ENCODE measurements at regions not wholly inside any gene's neighbourhood (a gene's known extent, or its start where the extent isn't known, plus 50 kb on each side); places are given as distances from the start of the nearest gene placed in this dataset.
"Not testable (repeated sequence)": the region's sequence is repeated elsewhere in the genome, so short reads cannot be mapped to it uniquely, and the experiment has no call there.

DNA sequence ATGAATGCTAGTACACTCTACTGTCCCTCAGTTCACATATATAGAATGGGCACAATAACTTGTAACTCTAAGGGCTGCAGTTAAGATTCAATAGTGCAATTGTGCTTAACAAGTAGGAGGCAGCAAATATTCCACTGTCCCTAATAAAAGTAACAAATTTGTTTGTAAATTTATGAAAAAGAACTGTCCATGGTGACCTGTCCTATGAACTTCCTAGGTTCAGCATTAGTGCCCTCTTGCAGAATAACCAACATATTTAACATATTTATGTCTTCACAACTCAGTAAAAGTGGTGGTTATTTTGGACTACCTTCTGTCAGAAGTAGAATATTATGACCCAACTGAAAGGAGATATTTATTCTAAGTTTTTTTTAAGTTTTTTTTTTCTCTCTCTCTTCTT lies 327.8 kb downstream of the CENPW start:
- no peaks in the 10 kb centered on the region; the same call in 1 of the 2 replicates for H3K9me2 ChIP-seq (ENCODE audit: insufficient read depth)
- no peaks in the 10 kb centered on the region for H3K27me3 ChIP-seq (ENCODE audit: insufficient read depth, low read depth)
- BruUV-seq (replicated peaks), result no TSS peak
- no peak overlapping the region for H3K4me3 ChIP-seq
- no peaks in the 10 kb centered on the region for H3K4me1 ChIP-seq (replicated peaks; ENCODE audit: insufficient read depth)
- no peak overlapping the region for H3K4me2 ChIP-seq
- H3F3A ChIP-seq (ENCODE audit: insufficient read depth, low read depth), result no peaks in the 10 kb centered on the region
- ChIA-PET CTCF (no interaction called here), POLR2A (ENCODE audit: unreplicated experiment) (no interaction called here)
- DNase-seq, result no peak
- H3K27ac ChIP-seq, result no peak overlapping the region
- intact Hi-C loops (cut with micrococcal nuclease; ENCODE audit: unreplicated experiment), result no loop called here
- TF ChIP-seq, protein P1, sequence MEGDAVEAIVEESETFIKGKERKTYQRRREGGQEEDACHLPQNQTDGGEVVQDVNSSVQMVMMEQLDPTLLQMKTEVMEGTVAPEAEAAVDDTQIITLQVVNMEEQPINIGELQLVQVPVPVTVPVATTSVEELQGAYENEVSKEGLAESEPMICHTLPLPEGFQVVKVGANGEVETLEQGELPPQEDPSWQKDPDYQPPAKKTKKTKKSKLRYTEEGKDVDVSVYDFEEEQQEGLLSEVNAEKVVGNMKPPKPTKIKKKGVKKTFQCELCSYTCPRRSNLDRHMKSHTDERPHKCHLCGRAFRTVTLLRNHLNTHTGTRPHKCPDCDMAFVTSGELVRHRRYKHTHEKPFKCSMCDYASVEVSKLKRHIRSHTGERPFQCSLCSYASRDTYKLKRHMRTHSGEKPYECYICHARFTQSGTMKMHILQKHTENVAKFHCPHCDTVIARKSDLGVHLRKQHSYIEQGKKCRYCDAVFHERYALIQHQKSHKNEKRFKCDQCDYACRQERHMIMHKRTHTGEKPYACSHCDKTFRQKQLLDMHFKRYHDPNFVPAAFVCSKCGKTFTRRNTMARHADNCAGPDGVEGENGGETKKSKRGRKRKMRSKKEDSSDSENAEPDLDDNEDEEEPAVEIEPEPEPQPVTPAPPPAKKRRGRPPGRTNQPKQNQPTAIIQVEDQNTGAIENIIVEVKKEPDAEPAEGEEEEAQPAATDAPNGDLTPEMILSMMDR (conservative IDR thresholded peaks at IDR 0.05), result no peak
- no peak for TF ChIP-seq EZH2 (IDR thresholded peaks at IDR 0.05; ENCODE audit: low read depth)
- no peaks in the 10 kb centered on the region for H3K79me2 ChIP-seq (ENCODE audit: low read depth)
- no peaks in the 10 kb centered on the region; the same call in 1 of the 2 replicates for H4K20me1 ChIP-seq (ENCODE audit: insufficient read depth)
- H3K9me3 ChIP-seq (ENCODE audit: insufficient read depth, low read depth), result no peaks in the 10 kb centered on the region
- H3K36me3 ChIP-seq (ENCODE audit: low read depth), result no peaks in the 10 kb centered on the region
- no peak overlapping the region for H2AFZ ChIP-seq

DNA sequence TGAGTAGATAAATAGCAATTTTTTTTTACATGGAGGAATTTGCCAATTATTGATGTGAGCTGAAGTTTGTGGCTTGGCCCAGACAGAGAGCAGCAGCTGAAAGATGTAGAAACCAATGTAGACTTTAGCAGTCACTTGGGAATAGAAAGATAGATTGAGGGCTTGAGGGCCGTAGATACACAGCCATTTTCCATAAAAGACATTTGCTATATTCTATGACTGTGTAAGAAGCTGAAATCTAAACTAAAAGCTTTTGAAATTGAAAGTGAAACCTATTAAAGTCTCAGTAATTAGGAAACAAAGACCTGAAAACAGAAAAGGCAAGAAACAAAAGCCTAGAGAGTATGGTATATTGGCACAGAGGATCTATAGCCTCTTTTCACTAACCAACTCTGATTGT lies 332.7 kb downstream of the CENPW start:
- no peaks in the 10 kb centered on the region for H3K9me3 ChIP-seq (ENCODE audit: insufficient read depth, low read depth)
- H3K36me3 ChIP-seq (ENCODE audit: low read depth), result no peaks in the 10 kb centered on the region
- intact Hi-C loops (cut with micrococcal nuclease; ENCODE audit: unreplicated experiment), result no loop called here
- H3K27me3 ChIP-seq (ENCODE audit: insufficient read depth, low read depth), result no peaks in the 10 kb centered on the region
- peak in 1 of 2 experiments; percentile 30 for DNase-seq
- TF ChIP-seq, protein P1 (conservative IDR thresholded peaks at IDR 0.05), result no peak
- no peak for TF ChIP-seq EZH2 (IDR thresholded peaks at IDR 0.05; ENCODE audit: low read depth)
- POLR2A ChIA-PET (ENCODE audit: unreplicated experiment), result no interaction called here
- H3F3A ChIP-seq (ENCODE audit: insufficient read depth, low read depth), result no peaks in the 10 kb centered on the region
- no peaks in the 10 kb centered on the region for H3K4me1 ChIP-seq (replicated peaks; ENCODE audit: insufficient read depth)
- no peak overlapping the region for H3K4me3 ChIP-seq
- no TSS peak for BruUV-seq (replicated peaks)
- H4K20me1 ChIP-seq (ENCODE audit: insufficient read depth), result no peaks in the 10 kb centered on the region; the same call in 1 of the 2 replicates
- peak overlapping the region; percentile 16; the same call in 1 of the 2 replicates for H3K4me2 ChIP-seq
- no peak overlapping the region for H3K27ac ChIP-seq
- H2AFZ ChIP-seq, result 0 out of 2 replicates have a peak overlapping the region, but pooled peaks have one; percentile 18
- CTCF ChIA-PET, result interaction anchor here (0.8 kb wide), 1 partner anchor 134 kb away, joined by 3 read pairs; no protein-coding TSS in a partner anchor
- H3K79me2 ChIP-seq (ENCODE audit: low read depth), result no peaks in the 10 kb centered on the region
- H3K9me2 ChIP-seq (ENCODE audit: insufficient read depth), result no peaks in the 10 kb centered on the region

DNA sequence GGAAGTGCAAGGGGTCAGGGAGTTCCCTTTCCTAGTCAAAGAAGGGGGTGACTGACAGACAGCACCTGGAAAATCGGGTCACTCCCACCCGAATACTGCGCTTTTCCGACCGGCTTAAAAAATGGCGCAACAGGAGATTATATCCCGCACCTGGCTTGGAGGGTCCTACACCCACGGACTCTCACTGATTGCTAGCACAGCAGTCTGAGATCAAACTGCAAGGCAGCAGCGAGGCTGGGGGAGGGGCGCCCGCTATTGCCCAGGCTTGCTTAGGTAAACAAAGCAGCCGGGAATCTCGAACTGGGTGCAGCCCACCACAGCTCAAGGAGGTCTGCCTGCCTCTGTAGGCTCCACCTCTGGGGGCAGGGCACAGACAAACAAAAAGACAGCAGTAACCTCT lies 333.8 kb downstream of the CENPW start:
- CTCF ChIA-PET; H3K27ac ChIP-seq; POLR2A ChIA-PET (ENCODE audit: unreplicated experiment); H3F3A ChIP-seq (ENCODE audit: insufficient read depth, low read depth); BruUV-seq (replicated peaks); H3K9me2 ChIP-seq (ENCODE audit: insufficient read depth); H3K27me3 ChIP-seq (ENCODE audit: insufficient read depth, low read depth); H3K4me2 ChIP-seq; H3K36me3 ChIP-seq (ENCODE audit: low read depth); intact Hi-C loops (cut with micrococcal nuclease; ENCODE audit: unreplicated experiment); H4K20me1 ChIP-seq (ENCODE audit: insufficient read depth); H3K79me2 ChIP-seq (ENCODE audit: low read depth); H2AFZ ChIP-seq; DNase-seq; H3K4me3 ChIP-seq; H3K4me1 ChIP-seq (replicated peaks; ENCODE audit: insufficient read depth); H3K9me3 ChIP-seq (ENCODE audit: insufficient read depth, low read depth): not testable (repeated sequence)

DNA sequence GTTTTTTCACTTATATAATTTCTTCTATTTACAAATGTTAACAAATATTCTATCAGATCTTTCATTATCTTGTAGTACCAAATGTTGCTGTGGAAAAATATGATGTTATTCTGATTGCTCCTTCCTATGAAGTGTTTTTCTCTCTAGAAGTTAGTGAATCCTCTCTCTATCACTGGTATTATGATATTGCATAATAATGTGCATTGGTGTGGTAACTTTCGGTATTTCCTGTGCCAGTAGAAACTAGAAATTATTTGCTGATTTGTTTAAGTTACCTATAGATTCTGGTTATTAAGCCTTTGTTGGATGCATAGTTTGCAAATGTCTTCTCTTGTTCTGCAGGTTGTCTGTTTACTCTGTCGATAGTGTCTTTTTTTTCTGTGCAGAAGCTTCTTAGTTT lies 342.5 kb downstream of the CENPW start:
- Histone ChIP-seq H3K27ac (no peak overlapping the region), H3F3A (ENCODE audit: insufficient read depth, low read depth) (no peaks in the 10 kb centered on the region), H3K27me3 (ENCODE audit: insufficient read depth, low read depth) (no peaks in the 10 kb centered on the region), H3K36me3 (ENCODE audit: low read depth) (no peaks in the 10 kb centered on the region), H3K4me1 (replicated peaks; ENCODE audit: insufficient read depth) (no peaks in the 10 kb centered on the region), H3K9me2 (ENCODE audit: insufficient read depth) (peaks cover 5% of the 10 kb centered on the region), H3K9me3 (ENCODE audit: insufficient read depth, low read depth) (peaks cover 13% of the 10 kb centered on the region; the same call in 1 of the 2 replicates), H4K20me1 (ENCODE audit: insufficient read depth) (no peaks in the 10 kb centered on the region), H2AFZ (no peak overlapping the region), H3K79me2 (ENCODE audit: low read depth) (no peaks in the 10 kb centered on the region), H3K4me3 (no peak overlapping the region), H3K4me2 (no peak overlapping the region)
- intact Hi-C loops (cut with micrococcal nuclease; ENCODE audit: unreplicated experiment), result no loop called here
- ChIA-PET CTCF (no interaction called here), POLR2A (ENCODE audit: unreplicated experiment) (no interaction called here)
- TF ChIP-seq, protein P1 (conservative IDR thresholded peaks at IDR 0.05), result no peak
- TF ChIP-seq EZH2 (IDR thresholded peaks at IDR 0.05; ENCODE audit: low read depth), result no peak
- DNase-seq, result no peak
- BruUV-seq (replicated peaks), result no TSS peak

All from PC-9 (cell line).